ENCODE measurements at regions not wholly inside any gene's neighbourhood (a gene's known extent, or its start where the extent isn't known, plus 50 kb on each side); places are given as distances from the start of the nearest gene placed in this dataset.

- no peak for DNase-seq (ENCODE audit: extremely low read depth, insufficient read length)
- no peak overlapping the region for H3K4me3 ChIP-seq (replicated peaks; ENCODE audit: low read depth, low read length)
- no peak for TF ChIP-seq CTCF (IDR thresholded peaks at IDR 0.05; ENCODE audit: insufficient read depth, low read length, poor library complexity, severe bottlenecking)
- H3K36me3 ChIP-seq (ENCODE audit: control insufficient read depth, insufficient read depth, low read length): no peaks in the 10 kb centered on the region
- no peaks in the 10 kb centered on the region for H3K27me3 ChIP-seq (replicated peaks; ENCODE audit: control insufficient read depth, insufficient read depth, low read length)
Observed at GRCh38 chr2:149727927-149728326, 140.4 kb upstream of the MMADHC start.

- DNase-seq (ENCODE audit: extremely low read depth, insufficient read length): no peak
- no peaks in the 10 kb centered on the region for H3K27me3 ChIP-seq (replicated peaks; ENCODE audit: control insufficient read depth, insufficient read depth, low read length)
- TF ChIP-seq CTCF (IDR thresholded peaks at IDR 0.05; ENCODE audit: insufficient read depth, low read length, poor library complexity, severe bottlenecking): no peak
- no peak overlapping the region for H3K4me3 ChIP-seq (replicated peaks; ENCODE audit: low read depth, low read length)
- no peaks in the 10 kb centered on the region for H3K36me3 ChIP-seq (ENCODE audit: control insufficient read depth, insufficient read depth, low read length)
Observed at GRCh38 chr2:149725234-149725633, 137.7 kb upstream of the MMADHC start.

GRCh38 chr2:149724091-149724490, 136.5 kb upstream of the MMADHC start:
- Histone ChIP-seq H3K27me3 (replicated peaks; ENCODE audit: control insufficient read depth, insufficient read depth, low read length) (no peaks in the 10 kb centered on the region), H3K4me3 (replicated peaks; ENCODE audit: low read depth, low read length) (no peak overlapping the region), H3K36me3 (ENCODE audit: control insufficient read depth, insufficient read depth, low read length) (no peaks in the 10 kb centered on the region)
- DNase-seq (ENCODE audit: extremely low read depth, insufficient read length): no peak
- TF ChIP-seq CTCF (IDR thresholded peaks at IDR 0.05; ENCODE audit: insufficient read depth, low read length, poor library complexity, severe bottlenecking): no peak

DNA sequence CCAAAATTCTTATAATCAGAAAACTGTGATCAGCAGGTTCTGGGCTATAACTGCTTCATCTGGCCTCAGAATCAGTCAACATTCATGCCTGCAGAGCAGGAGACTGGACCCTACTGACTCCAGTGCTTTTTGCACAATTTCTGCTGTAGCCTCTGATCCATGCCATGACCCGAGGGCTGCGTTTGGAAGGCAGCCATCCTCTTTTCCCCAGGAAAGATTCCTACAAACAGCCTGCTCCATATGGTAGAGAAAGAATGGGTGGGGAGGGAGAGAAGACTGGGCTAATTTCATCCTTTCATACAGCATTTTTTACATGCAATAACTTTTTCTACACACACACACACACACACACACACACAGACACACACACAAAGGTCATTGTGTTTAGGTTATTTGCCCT, 133.0 kb upstream of the MMADHC start:
- no peak for TF ChIP-seq CTCF (IDR thresholded peaks at IDR 0.05; ENCODE audit: insufficient read depth, low read length, poor library complexity, severe bottlenecking)
- no peak for DNase-seq (ENCODE audit: extremely low read depth, insufficient read length)
- Histone ChIP-seq H3K4me3 (replicated peaks; ENCODE audit: low read depth, low read length) (no peak overlapping the region), H3K36me3 (ENCODE audit: control insufficient read depth, insufficient read depth, low read length) (no peaks in the 10 kb centered on the region), H3K27me3 (replicated peaks; ENCODE audit: control insufficient read depth, insufficient read depth, low read length) (no peaks in the 10 kb centered on the region)

GRCh38 chr2:149719695-149720094, 132.1 kb upstream of the MMADHC start:
- no peaks in the 10 kb centered on the region for H3K36me3 ChIP-seq (ENCODE audit: control insufficient read depth, insufficient read depth, low read length)
- no peak for TF ChIP-seq CTCF (IDR thresholded peaks at IDR 0.05; ENCODE audit: insufficient read depth, low read length, poor library complexity, severe bottlenecking)
- no peak for DNase-seq (ENCODE audit: extremely low read depth, insufficient read length)
- H3K27me3 ChIP-seq (replicated peaks; ENCODE audit: control insufficient read depth, insufficient read depth, low read length): no peaks in the 10 kb centered on the region
- no peak overlapping the region for H3K4me3 ChIP-seq (replicated peaks; ENCODE audit: low read depth, low read length)

DNA sequence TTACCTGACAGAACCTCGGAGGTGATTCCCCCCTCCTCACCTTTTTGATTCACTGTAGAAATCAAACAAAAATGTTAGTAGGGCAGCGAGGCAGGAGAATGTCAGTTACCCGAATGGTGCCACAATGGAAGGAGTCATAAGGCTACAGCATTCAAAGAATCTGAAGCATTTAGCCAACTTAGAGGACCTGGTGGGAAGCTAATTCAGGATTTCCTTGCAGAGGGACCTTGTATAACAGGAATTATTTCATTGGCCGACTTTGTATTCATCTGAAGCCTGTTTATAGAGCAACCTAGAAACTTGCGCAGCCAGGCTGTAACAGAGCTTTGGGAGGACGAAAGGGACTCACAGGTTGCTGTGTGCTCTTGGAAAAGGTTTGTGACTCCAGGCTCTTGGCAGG, 129.1 kb upstream of the MMADHC start:
- no peaks in the 10 kb centered on the region for H3K27me3 ChIP-seq (replicated peaks; ENCODE audit: control insufficient read depth, insufficient read depth, low read length)
- no peak overlapping the region for H3K4me3 ChIP-seq (replicated peaks; ENCODE audit: low read depth, low read length)
- H3K36me3 ChIP-seq (ENCODE audit: control insufficient read depth, insufficient read depth, low read length): no peaks in the 10 kb centered on the region
- no peak for DNase-seq (ENCODE audit: extremely low read depth, insufficient read length)
- TF ChIP-seq CTCF (IDR thresholded peaks at IDR 0.05; ENCODE audit: insufficient read depth, low read length, poor library complexity, severe bottlenecking): no peak
